ENCODE measurements at regions not wholly inside any gene's neighbourhood (a gene's known extent, or its start where the extent isn't known, plus 50 kb on each side); places are given as distances from the start of the nearest gene placed in this dataset.

DNA sequence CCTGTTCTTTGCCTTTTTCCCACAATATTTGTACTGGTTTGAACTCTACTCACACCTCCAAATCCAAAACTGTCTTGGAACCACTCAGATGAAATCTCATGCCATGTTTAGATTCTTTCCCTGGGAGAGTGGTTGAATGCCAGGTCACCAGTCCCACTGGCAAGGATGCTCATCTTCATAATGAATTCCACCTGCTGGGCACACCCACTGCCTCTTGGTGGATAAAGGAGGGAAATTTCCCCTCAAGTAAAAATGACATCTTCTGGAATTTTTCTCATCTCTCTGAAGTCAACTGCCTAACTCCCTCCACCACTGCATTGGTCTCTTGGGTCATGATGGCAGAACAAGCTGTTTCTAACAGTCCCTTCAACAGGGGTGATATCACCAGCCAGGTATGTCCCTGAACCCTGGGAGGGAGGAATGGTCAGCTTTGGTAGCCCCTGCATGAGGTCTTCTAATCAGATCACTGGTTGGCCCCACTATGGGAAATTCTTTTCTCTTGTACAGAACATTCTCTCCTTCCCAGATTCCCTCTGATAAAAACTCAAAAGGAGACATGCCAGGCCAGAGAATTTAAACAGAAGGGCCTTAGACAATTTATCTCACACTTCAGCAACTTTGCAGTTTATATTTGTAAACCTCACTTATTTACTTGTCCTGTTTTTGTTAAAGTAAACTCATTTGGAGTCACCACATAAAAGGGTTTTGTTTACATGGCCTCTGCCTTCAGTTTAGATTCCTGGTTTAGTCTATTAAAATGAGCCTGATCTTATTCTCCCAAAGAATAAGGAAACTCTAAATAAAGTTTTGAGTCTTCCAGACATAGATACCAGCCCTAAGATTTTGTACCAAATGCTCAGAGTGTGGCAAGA, 143.4 kb downstream of the WNT5A start:
- H3K36me3 ChIP-seq (ENCODE audit: control insufficient read depth, insufficient read depth, low read length), result no peaks in the 10 kb centered on the region
- peak overlapping the region; percentile 65 for H3K27ac ChIP-seq (ENCODE audit: low read depth, low read length, severe bottlenecking)

DNA sequence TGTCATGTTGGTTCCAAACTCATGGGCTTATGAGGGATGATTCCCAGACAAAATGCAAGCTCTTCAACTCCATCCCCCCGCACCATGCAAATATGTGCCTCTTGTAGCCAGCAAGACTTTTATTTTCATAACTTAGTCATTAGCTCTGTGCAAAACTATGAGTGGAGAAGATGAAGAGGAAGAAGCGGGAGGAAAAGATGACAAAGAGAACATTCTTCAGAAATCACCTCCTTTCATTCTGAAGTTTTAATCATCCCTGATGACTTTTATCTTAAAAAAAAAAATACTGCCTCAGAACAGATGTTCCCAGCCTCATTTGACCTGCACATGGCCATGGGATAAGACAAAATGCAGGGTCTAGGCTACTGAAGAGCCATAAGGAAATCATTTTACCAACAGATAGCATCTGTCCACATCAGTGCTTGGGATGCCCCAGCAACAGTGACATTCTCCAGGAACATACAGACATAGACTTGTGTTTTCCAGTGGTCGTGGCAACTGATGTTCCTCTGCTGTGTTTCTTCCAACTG, 145.5 kb downstream of the WNT5A start:
- Histone ChIP-seq H3K4me1 (ENCODE audit: control insufficient read depth, insufficient read depth, low read length, poor library complexity, severe bottlenecking) (peaks cover 8% of the 10 kb centered on the region), H3K4me3 (ENCODE audit: extremely low read depth, insufficient read depth, low read length, poor library complexity, severe bottlenecking) (no peak overlapping the region)
- 87 to 100% methylated on average over 1 of the region's 3 CpGs for WGBS, 2 experiments (ENCODE audit: insufficient coverage in 2 of 2)

More for the DNA sequence above, 143.4 kb downstream of the WNT5A start:
- Histone ChIP-seq H3K9me3 (ENCODE audit: control insufficient read depth, low read length) (no peaks in the 10 kb centered on the region), H3K4me3 (ENCODE audit: extremely low read depth, insufficient read depth, low read length, poor library complexity, severe bottlenecking) (no peak overlapping the region), H3K4me1 (ENCODE audit: control insufficient read depth, insufficient read depth, low read length, poor library complexity, severe bottlenecking) (peaks cover 8% of the 10 kb centered on the region)

DNA sequence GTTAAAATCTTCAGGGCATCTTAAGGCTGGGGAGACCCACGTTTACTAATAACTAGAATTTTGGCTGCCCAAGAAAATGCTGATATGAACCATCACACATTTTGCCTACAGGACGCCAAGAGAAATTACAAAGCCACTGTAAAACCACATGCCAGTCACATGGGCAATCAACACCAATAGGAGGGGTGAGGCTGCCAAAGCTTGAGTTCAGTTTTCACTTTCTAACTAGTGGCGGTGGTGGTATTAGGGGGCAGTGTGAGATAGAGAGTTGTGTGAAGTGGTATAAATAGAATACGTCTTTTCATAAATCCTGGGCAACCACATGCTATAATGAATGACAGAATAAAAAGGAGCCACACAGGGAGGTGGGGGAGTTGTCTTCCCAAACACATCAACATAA, 147.3 kb downstream of the WNT5A start:
- 94% methylated on average over 2 of the region's 4 CpGs; no CpG with 5 or more reads in 1 of the 2 experiments for WGBS, 2 experiments (ENCODE audit: insufficient coverage in 2 of 2)
- no peaks in the 10 kb centered on the region for H3K36me3 ChIP-seq (ENCODE audit: control insufficient read depth, insufficient read depth, low read length)
- no peak overlapping the region for H3K27ac ChIP-seq (ENCODE audit: low read depth, low read length, severe bottlenecking)
- peaks cover 8% of the 10 kb centered on the region for H3K4me1 ChIP-seq (ENCODE audit: control insufficient read depth, insufficient read depth, low read length, poor library complexity, severe bottlenecking)
- H3K4me3 ChIP-seq (ENCODE audit: extremely low read depth, insufficient read depth, low read length, poor library complexity, severe bottlenecking), result no peak overlapping the region
- H3K9me3 ChIP-seq (ENCODE audit: control insufficient read depth, low read length), result no peaks in the 10 kb centered on the region

More for the DNA sequence above, 145.5 kb downstream of the WNT5A start:
- no peaks in the 10 kb centered on the region for H3K36me3 ChIP-seq (ENCODE audit: control insufficient read depth, insufficient read depth, low read length)
- H3K9me3 ChIP-seq (ENCODE audit: control insufficient read depth, low read length), result no peaks in the 10 kb centered on the region
- no peak overlapping the region for H3K27ac ChIP-seq (ENCODE audit: low read depth, low read length, severe bottlenecking)

DNA sequence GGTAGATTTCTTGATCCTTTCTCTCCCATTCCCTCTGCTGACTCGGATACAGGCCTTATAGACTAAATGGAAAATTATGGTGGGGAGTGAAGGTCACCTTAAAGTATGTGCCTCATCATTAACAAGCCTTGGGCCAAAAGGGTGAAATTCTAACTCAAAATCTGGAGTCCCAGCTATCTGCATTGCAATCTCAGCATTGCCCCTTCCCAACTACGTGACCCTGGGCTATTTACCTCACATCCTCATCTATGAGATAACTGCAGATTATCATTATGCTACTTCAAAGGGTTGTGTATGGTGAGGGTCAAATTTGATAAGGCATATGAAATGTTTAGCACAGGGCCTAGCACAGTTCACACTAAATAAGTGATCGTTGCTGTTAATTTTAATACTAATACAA, 147.7 kb downstream of the WNT5A start:
- Histone ChIP-seq H3K4me3 (ENCODE audit: extremely low read depth, insufficient read depth, low read length, poor library complexity, severe bottlenecking) (no peak overlapping the region), H3K27ac (ENCODE audit: low read depth, low read length, severe bottlenecking) (no peak overlapping the region), H3K36me3 (ENCODE audit: control insufficient read depth, insufficient read depth, low read length) (no peaks in the 10 kb centered on the region), H3K9me3 (ENCODE audit: control insufficient read depth, low read length) (no peaks in the 10 kb centered on the region), H3K4me1 (ENCODE audit: control insufficient read depth, insufficient read depth, low read length, poor library complexity, severe bottlenecking) (peaks cover 5% of the 10 kb centered on the region)
- WGBS, 2 experiments (ENCODE audit: insufficient coverage in 2 of 2), result no CpG with 5 or more reads among the region's 3 CpGs

DNA sequence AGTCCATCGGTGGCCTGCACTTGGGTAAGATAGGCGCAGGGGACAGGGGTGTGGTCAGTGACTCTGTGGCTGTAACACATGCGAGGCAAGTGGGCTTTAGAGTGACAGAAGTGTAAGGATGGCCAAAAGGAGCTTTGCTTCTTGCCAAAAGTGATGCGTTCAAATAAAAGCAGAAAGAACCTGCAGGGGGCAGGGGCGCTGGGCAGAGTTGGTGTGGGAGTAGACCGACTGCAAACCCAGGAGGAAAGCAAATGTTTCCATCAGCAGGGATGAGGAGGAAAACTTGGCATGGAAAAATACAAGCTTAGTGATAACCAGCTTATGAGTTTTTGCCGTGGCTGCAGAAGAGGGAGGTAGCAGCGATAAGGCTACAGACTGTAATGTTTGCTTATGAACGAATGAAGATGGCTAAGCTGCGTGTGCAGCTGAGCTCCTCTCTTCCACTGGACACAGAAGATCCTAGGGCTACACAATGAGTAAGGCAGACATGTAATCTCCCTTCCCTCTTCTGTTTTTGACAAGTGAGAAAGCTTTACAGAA, 149.4 kb downstream of the WNT5A start:
- H3K4me1 ChIP-seq (ENCODE audit: control insufficient read depth, insufficient read depth, low read length, poor library complexity, severe bottlenecking), result peaks cover 5% of the 10 kb centered on the region
- no peaks in the 10 kb centered on the region for H3K36me3 ChIP-seq (ENCODE audit: control insufficient read depth, insufficient read depth, low read length)
- 87 to 96% methylated on average over 6 to 10 of the region's 10 CpGs for WGBS, 2 experiments (ENCODE audit: insufficient coverage in 2 of 2)
- H3K4me3 ChIP-seq (ENCODE audit: extremely low read depth, insufficient read depth, low read length, poor library complexity, severe bottlenecking), result no peak overlapping the region
- H3K27ac ChIP-seq (ENCODE audit: low read depth, low read length, severe bottlenecking), result no peak overlapping the region
- H3K9me3 ChIP-seq (ENCODE audit: control insufficient read depth, low read length), result no peaks in the 10 kb centered on the region

DNA sequence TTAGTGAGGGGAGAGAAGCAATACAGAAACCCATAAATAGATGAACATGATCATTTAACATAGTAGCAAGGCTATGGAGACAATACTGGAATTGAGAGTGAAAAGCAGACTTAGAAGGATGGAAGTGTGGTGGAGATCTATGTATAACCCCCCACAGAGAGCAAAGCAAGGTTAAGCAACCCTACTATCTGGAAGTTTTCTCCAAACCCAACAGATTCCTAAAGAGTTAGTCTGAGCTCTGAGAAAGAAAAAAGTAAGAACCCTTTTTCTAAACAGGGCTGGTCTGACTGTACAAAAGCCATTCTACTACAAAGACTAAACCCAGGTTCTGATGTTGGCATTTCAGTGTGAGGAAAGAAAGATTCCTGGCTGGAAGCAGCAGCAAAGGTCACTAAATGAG, 153.2 kb downstream of the WNT5A start:
- H3K27ac ChIP-seq (ENCODE audit: low read depth, low read length, severe bottlenecking), result no peak overlapping the region
- H3K4me1 ChIP-seq (ENCODE audit: control insufficient read depth, insufficient read depth, low read length, poor library complexity, severe bottlenecking), result peaks cover 14% of the 10 kb centered on the region
- no peaks in the 10 kb centered on the region for H3K9me3 ChIP-seq (ENCODE audit: control insufficient read depth, low read length)
- H3K36me3 ChIP-seq (ENCODE audit: control insufficient read depth, insufficient read depth, low read length), result no peaks in the 10 kb centered on the region
- H3K4me3 ChIP-seq (ENCODE audit: extremely low read depth, insufficient read depth, low read length, poor library complexity, severe bottlenecking), result no peak overlapping the region

DNA sequence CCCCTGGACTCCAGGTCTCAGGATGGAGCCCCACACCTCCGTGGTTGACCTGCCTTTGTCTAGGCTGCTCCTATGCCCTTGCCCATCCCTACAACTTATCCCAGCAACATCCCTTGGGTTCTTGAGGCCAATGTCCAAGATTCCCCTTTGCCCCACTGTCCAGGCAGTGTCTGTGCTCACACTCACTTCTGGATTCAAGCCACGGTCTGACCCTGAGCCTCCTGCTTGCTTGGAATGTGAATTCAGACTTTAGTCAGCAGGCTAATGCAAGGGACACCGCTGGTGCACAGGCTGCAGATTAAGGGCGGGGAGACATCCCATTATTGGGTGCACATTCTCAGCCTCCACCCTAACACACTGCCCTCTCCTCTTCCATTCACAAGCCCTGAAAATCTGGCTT, 154.1 kb downstream of the WNT5A start:
- Histone ChIP-seq H3K4me3 (ENCODE audit: extremely low read depth, insufficient read depth, low read length, poor library complexity, severe bottlenecking) (no peak overlapping the region), H3K27ac (ENCODE audit: low read depth, low read length, severe bottlenecking) (no peak overlapping the region), H3K9me3 (ENCODE audit: control insufficient read depth, low read length) (no peaks in the 10 kb centered on the region), H3K36me3 (ENCODE audit: control insufficient read depth, insufficient read depth, low read length) (no peaks in the 10 kb centered on the region), H3K4me1 (ENCODE audit: control insufficient read depth, insufficient read depth, low read length, poor library complexity, severe bottlenecking) (peaks cover 14% of the 10 kb centered on the region)
- 91 to 93% methylated on average over 4 of the region's 4 CpGs for WGBS, 2 experiments (ENCODE audit: insufficient coverage in 2 of 2)

DNA sequence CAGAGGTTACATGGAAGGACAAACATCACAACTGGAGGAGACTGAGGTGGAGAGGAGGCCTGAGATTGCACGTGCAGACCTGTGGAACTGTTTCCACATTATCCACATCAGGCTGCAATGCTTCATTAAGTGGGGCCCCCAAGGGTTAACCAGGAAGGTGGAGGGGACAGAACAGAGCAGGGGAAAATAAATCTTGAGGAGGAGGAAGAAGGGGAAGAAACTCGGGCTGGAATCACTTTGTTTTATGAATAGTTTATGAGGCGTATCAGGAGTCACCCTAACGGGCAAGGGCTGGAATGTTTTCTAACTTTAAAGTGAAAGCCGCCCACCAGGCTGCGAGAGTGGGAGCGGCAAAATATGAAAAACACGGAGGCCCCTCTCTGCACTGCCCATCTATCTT, 154.9 kb downstream of the WNT5A start:
- H3K9me3 ChIP-seq (ENCODE audit: control insufficient read depth, low read length), result no peaks in the 10 kb centered on the region
- H3K4me1 ChIP-seq (ENCODE audit: control insufficient read depth, insufficient read depth, low read length, poor library complexity, severe bottlenecking), result peaks cover 14% of the 10 kb centered on the region
- no peak overlapping the region for H3K4me3 ChIP-seq (ENCODE audit: extremely low read depth, insufficient read depth, low read length, poor library complexity, severe bottlenecking)
- WGBS, 2 experiments (ENCODE audit: insufficient coverage in 2 of 2), result 91% methylated on average over 4 to 8 of the region's 8 CpGs
- no peak overlapping the region for H3K27ac ChIP-seq (ENCODE audit: low read depth, low read length, severe bottlenecking)
- no peaks in the 10 kb centered on the region for H3K36me3 ChIP-seq (ENCODE audit: control insufficient read depth, insufficient read depth, low read length)

DNA sequence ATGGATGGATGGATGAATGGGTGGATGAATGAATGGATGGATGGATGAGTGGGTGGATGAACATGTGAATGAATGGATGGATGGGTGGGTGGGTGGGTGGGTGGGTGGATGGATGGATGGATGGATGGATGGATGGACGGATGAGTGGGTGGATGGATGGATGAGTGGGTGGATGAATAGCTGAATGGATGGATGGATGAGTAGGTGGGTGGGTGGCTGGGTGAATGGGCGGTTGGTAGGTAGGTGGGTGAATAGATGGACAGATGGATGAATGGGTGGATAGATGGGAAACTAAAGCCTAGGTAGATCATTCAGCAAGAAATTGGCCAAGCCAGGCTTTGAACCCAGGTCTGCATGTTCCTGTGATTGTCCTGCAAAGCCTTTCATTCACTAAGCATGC, 155.6 kb downstream of the WNT5A start:
- Histone ChIP-seq H3K4me1 (ENCODE audit: control insufficient read depth, insufficient read depth, low read length, poor library complexity, severe bottlenecking) (peaks cover 14% of the 10 kb centered on the region), H3K9me3 (ENCODE audit: control insufficient read depth, low read length) (no peaks in the 10 kb centered on the region), H3K4me3 (ENCODE audit: extremely low read depth, insufficient read depth, low read length, poor library complexity, severe bottlenecking) (no peak overlapping the region), H3K36me3 (ENCODE audit: control insufficient read depth, insufficient read depth, low read length) (no peaks in the 10 kb centered on the region), H3K27ac (ENCODE audit: low read depth, low read length, severe bottlenecking) (no peak overlapping the region)
- WGBS, 2 experiments (ENCODE audit: insufficient coverage in 2 of 2), result 86 to 100% methylated on average over 2 of the region's 2 CpGs

DNA sequence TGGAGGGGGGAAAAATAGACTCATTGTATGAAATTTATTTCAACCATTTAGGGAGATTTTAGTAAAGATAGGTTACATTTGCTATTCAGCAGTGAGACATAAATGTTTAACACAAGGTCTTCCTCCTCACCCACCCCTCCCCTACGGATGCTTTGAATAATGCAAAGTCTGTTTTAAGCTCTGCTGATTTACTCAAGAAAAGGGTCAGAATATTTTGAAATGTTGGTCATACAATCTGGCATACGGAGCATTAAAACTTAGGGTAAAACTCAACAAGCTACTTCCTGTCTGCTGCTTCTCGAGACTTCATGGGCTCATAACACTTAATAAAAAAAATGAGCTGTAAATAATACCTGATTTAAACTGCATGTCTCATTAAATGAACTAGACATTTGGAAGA, 156.3 kb downstream of the WNT5A start:
- Histone ChIP-seq H3K36me3 (ENCODE audit: control insufficient read depth, insufficient read depth, low read length) (no peaks in the 10 kb centered on the region), H3K4me3 (ENCODE audit: extremely low read depth, insufficient read depth, low read length, poor library complexity, severe bottlenecking) (no peak overlapping the region), H3K27ac (ENCODE audit: low read depth, low read length, severe bottlenecking) (peak overlapping the region; percentile 71), H3K4me1 (ENCODE audit: control insufficient read depth, insufficient read depth, low read length, poor library complexity, severe bottlenecking) (peaks cover 14% of the 10 kb centered on the region), H3K9me3 (ENCODE audit: control insufficient read depth, low read length) (no peaks in the 10 kb centered on the region)
- 100% methylated on average over 1 of the region's 3 CpGs for WGBS, 2 experiments (ENCODE audit: insufficient coverage in 2 of 2)

DNA sequence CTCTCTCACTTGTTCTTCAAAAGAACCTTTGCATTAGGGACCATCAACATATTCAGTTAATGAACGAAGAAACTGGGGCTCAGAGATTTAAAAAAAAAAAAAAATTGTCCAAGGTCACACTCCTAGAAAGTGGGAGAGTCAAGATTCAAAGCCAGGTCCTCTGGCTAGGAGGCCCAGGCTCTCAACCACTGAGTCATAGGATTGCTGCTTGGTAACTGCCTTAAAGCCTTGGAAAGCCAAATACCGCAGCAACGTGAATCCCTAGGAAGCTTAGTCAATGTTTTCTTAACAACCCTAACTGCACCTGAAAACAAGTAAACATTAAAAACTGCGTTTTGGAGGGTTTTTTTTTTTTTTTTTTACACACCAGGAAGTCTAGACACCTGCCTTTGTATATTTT, 156.8 kb downstream of the WNT5A start:
- WGBS, 2 experiments (ENCODE audit: insufficient coverage in 2 of 2), result 56% methylated on average over 1 of the region's 4 CpGs; no CpG with 5 or more reads in 1 of the 2 experiments
- H3K9me3 ChIP-seq (ENCODE audit: control insufficient read depth, low read length), result no peaks in the 10 kb centered on the region
- peaks cover 14% of the 10 kb centered on the region for H3K4me1 ChIP-seq (ENCODE audit: control insufficient read depth, insufficient read depth, low read length, poor library complexity, severe bottlenecking)
- no peaks in the 10 kb centered on the region for H3K36me3 ChIP-seq (ENCODE audit: control insufficient read depth, insufficient read depth, low read length)
- no peak overlapping the region for H3K4me3 ChIP-seq (ENCODE audit: extremely low read depth, insufficient read depth, low read length, poor library complexity, severe bottlenecking)
- peak overlapping the region; percentile 71 for H3K27ac ChIP-seq (ENCODE audit: low read depth, low read length, severe bottlenecking)
